OCI-LY3 (cell line): ENCODE measurements at regions not wholly inside any gene's neighbourhood (a gene's known extent, or its start where the extent isn't known, plus 50 kb on each side); places are given as distances from the start of the nearest gene placed in this dataset.
"Not testable (repeated sequence)": the region's sequence is repeated elsewhere in the genome, so short reads cannot be mapped to it uniquely, and the experiment has no call there.

Source experiments
- H2AFZ ChIP-seq: fragments of 200-600, 300-600 bp; shearing (Covaris generic); 2 replicates; pipeline ENCODE4 v1.6.0; 2014; ENCODE audit warnings: antibody characterized with exemption, low read depth, low read length
- H3K27ac ChIP-seq: fragments of 200-600, 300-600 bp; sonication (generic); 2 replicates; pipeline ENCODE4 v1.5.1; 2014; ENCODE audit warnings: mild to moderate bottlenecking, low read length, moderate library complexity, mixed read lengths
- H3K27me3 ChIP-seq: fragments of 200-600, 300-600 bp; sonication (generic); 2 replicates; pipeline ENCODE4 v1.6.1; 2014; ENCODE audit warnings: low read depth, low read length, mixed read lengths
- H3K36me3 ChIP-seq: fragments of 200-600, 300-600 bp; sonication (generic); replicated peaks from 2 replicates; pipeline ENCODE3; 2014; ENCODE audit warnings: low read depth, low read length, mixed read lengths
- H3K4me1 ChIP-seq: fragments of 300-600, 200-600 bp; sonication (generic); 2 replicates; pipeline ENCODE4 v1.6.1; 2014; ENCODE audit warnings: low read length, mixed read lengths
- H3K4me2 ChIP-seq: fragments of 200-600, 300-600 bp; sonication (generic); 2 replicates; pipeline ENCODE4 v1.6.1; 2014; ENCODE audit warnings: low read length, mixed read lengths
- H3K4me3 ChIP-seq: fragments of 300-600, 200-600 bp; sonication (generic); 2 replicates; pipeline ENCODE4 v1.5.1; 2014; ENCODE audit warnings: antibody characterized with exemption, mild to moderate bottlenecking, low read length, moderate library complexity
- H3K79me2 ChIP-seq: fragments of 300-600, 200-600 bp; shearing (Covaris generic); 2 replicates; pipeline ENCODE4 v1.6.1; 2014; ENCODE audit warnings: mild to moderate bottlenecking, low read length, mixed read lengths
- H3K9ac ChIP-seq: fragments of 300-600, 200-600 bp; shearing (Covaris generic); 2 replicates; pipeline ENCODE4 v1.6.0; 2014; ENCODE audit warnings: mild to moderate bottlenecking, low read length, moderate library complexity
- H3K9me3 ChIP-seq: fragments of 200-600, 300-600 bp; shearing (Covaris generic); 2 replicates; pipeline ENCODE4 v1.6.1; 2014; ENCODE audit warnings: low read length, mixed read lengths; ENCODE audit not compliant: insufficient read depth
- H4K20me1 ChIP-seq: fragments of 200-600, 300-600 bp; sonication (generic); 2 replicates; pipeline ENCODE4 v1.6.1; 2016; ENCODE audit warnings: low read length, mixed read lengths; ENCODE audit not compliant: insufficient read depth
- CTCF ChIP-seq: fragments of 200-600, 300-600 bp; sonication (generic); IDR thresholded peaks from 2 replicates; pipeline ENCODE4 v1.5.1; 2014; ENCODE audit warnings: antibody characterized with exemption, low read length, low read depth
- EZH2phosphoT487 ChIP-seq: fragments of 200-600 bp; shearing (Covaris generic); IDR thresholded peaks from 2 replicates; pipeline ENCODE4 v1.6.1; 2018; ENCODE audit warnings: antibody characterized with exemption, mixed run types, low read depth

GRCh38 chr16:29169295-29169994 lies 184.6 kb downstream of the LAT start:
- H3K4me2 ChIP-seq, H3K27me3 ChIP-seq, H3K4me3 ChIP-seq, H4K20me1 ChIP-seq, H3K9ac ChIP-seq, H3K27ac ChIP-seq, H2AFZ ChIP-seq, H3K79me2 ChIP-seq, H3K9me3 ChIP-seq, H3K36me3 ChIP-seq: not testable (repeated sequence)
- peaks cover 17% of the 10 kb centered on the region for H3K4me1 ChIP-seq

- not testable (repeated sequence) for H3K9ac ChIP-seq, H3K27ac ChIP-seq, H3K27me3 ChIP-seq, H3K36me3 ChIP-seq, H4K20me1 ChIP-seq, H3K9me3 ChIP-seq, H3K4me3 ChIP-seq, H2AFZ ChIP-seq, H3K79me2 ChIP-seq, H3K4me2 ChIP-seq
- peaks cover 14% of the 10 kb centered on the region for H3K4me1 ChIP-seq
Measured at GRCh38 chr16:29168515-29169259, 183.8 kb downstream of the LAT start.

GRCh38 chr16:29164442-29165089 lies 179.7 kb downstream of the LAT start:
- not testable (repeated sequence) for H3K9me3 ChIP-seq, H3K36me3 ChIP-seq, H3K9ac ChIP-seq, H3K27ac ChIP-seq, H3K4me3 ChIP-seq, H3K4me1 ChIP-seq, H2AFZ ChIP-seq, H3K27me3 ChIP-seq, H3K79me2 ChIP-seq, H3K4me2 ChIP-seq, H4K20me1 ChIP-seq

- not testable (repeated sequence) for H2AFZ ChIP-seq, H3K27ac ChIP-seq, H3K4me1 ChIP-seq, H3K36me3 ChIP-seq, H3K27me3 ChIP-seq, H3K4me2 ChIP-seq, H3K9me3 ChIP-seq, H4K20me1 ChIP-seq, H3K9ac ChIP-seq, H3K4me3 ChIP-seq, H3K79me2 ChIP-seq
Measured at GRCh38 chr16:29160171-29160570, 175.3 kb downstream of the LAT start.

- H3K79me2 ChIP-seq, H2AFZ ChIP-seq, H4K20me1 ChIP-seq, H3K9ac ChIP-seq, H3K4me2 ChIP-seq, H3K4me3 ChIP-seq, H3K36me3 ChIP-seq, H3K27ac ChIP-seq, H3K27me3 ChIP-seq, H3K4me1 ChIP-seq, H3K9me3 ChIP-seq: not testable (repeated sequence)
Measured at GRCh38 chr16:29159603-29160002, 174.8 kb downstream of the LAT start.

- Histone ChIP-seq H3K79me2 (no peaks in the 10 kb centered on the region), H3K9me3 (no peaks in the 10 kb centered on the region), H3K4me3 (no peak overlapping the region), H3K4me2 (no peak overlapping the region), H4K20me1 (no peaks in the 10 kb centered on the region), H3K36me3 (no peaks in the 10 kb centered on the region), H3K27me3 (no peaks in the 10 kb centered on the region), H3K9ac (no peak overlapping the region), H2AFZ (no peak overlapping the region), H3K4me1 (no peaks in the 10 kb centered on the region), H3K27ac (no peak overlapping the region)
- TF ChIP-seq CTCF (no peak), EZH2phosphoT487 (no peak)
Measured at GRCh38 chr16:29158785-29159184, 173.9 kb downstream of the LAT start.

GRCh38 chr16:29158031-29158784 lies 173.4 kb downstream of the LAT start:
- not testable (repeated sequence) for H3K27ac ChIP-seq, H3K79me2 ChIP-seq, H2AFZ ChIP-seq, H3K9ac ChIP-seq, H3K36me3 ChIP-seq, H3K4me3 ChIP-seq, H3K27me3 ChIP-seq, H3K4me2 ChIP-seq, H3K9me3 ChIP-seq, H3K4me1 ChIP-seq, H4K20me1 ChIP-seq
